MCF 10A (cell line): ENCODE measurements at regions not wholly inside any gene's neighbourhood (a gene's known extent, or its start where the extent isn't known, plus 50 kb on each side); places are given as distances from the start of the nearest gene placed in this dataset.
"Not testable (repeated sequence)": the region's sequence is repeated elsewhere in the genome, so short reads cannot be mapped to it uniquely, and the experiment has no call there.

ENCODE experiments used
- BruUV-seq: library from RNA; stranded (reverse); fragments of 400-500 nt; replicated peaks from 2 replicates; lab custom pipeline; 2021; lab: Mats Ljungman, UMichigan
- CTCF ChIA-PET: fragments of 300-600 bp; sonication (Branson Sonifier 250); formaldehyde crosslinking; extraction: SDS; loops from one replicate; lab custom pipeline; 2021; ENCODE audit warnings: antibody characterized with exemption, inconsistent platforms; lab: Yijun Ruan, JAX
- POLR2A ChIA-PET: fragments of 300-600, 350-650 bp; sonication (Branson Sonifier 250); formaldehyde crosslinking; extraction: SDS; loops from one replicate; lab custom pipeline; 2020; ENCODE audit warnings: antibody characterized with exemption, inconsistent platforms; lab: Yijun Ruan, JAX
- DNase-seq: peaks from one replicate; pipeline ENCODE4 v3.0.0-alpha.2; 2018; ENCODE audit not compliant: unreplicated experiment
- H3K27ac Mint-ChIP-seq: one replicate; pipeline ENCODE4 v1.8.0; 2022; ENCODE audit warnings: mild to moderate bottlenecking, low read depth, mixed read lengths; ENCODE audit not compliant: unreplicated experiment
- H3K27me3 Mint-ChIP-seq: one replicate; pipeline ENCODE4 v1.8.0; 2022; ENCODE audit warnings: mixed read lengths; ENCODE audit not compliant: insufficient read depth, unreplicated experiment
- H3K36me3 Mint-ChIP-seq: one replicate; pipeline ENCODE4 v1.8.0; 2022; ENCODE audit warnings: mild to moderate bottlenecking, moderate library complexity, mixed read lengths; ENCODE audit not compliant: insufficient read depth, unreplicated experiment
- H3K4me1 Mint-ChIP-seq: one replicate; pipeline ENCODE4 v1.8.0; 2022; ENCODE audit warnings: mixed read lengths; ENCODE audit not compliant: insufficient read depth, unreplicated experiment
- H3K4me3 Mint-ChIP-seq: one replicate; pipeline ENCODE4 v1.8.0; 2022; ENCODE audit warnings: mild to moderate bottlenecking, moderate library complexity, mixed read lengths; ENCODE audit not compliant: unreplicated experiment
- H3K9me3 Mint-ChIP-seq: one replicate; pipeline ENCODE4 v1.8.0; 2022; ENCODE audit warnings: mixed read lengths; ENCODE audit not compliant: unreplicated experiment
- intact Hi-C: fragments of 100-400 bp; cut with micrococcal nuclease; formaldehyde crosslinking; loops from 2 replicates; pipeline ENCODE4 v1.14.1; 2022
- TF ChIP-seq, protein P1 (sequence below): fragments of 200-600 bp; IDR thresholded peaks from one replicate; pipeline ENCODE4 v1.8.0; 2022; ENCODE audit warnings: antibody characterized with exemption, mild to moderate bottlenecking; ENCODE audit not compliant: unreplicated experiment

DNA sequence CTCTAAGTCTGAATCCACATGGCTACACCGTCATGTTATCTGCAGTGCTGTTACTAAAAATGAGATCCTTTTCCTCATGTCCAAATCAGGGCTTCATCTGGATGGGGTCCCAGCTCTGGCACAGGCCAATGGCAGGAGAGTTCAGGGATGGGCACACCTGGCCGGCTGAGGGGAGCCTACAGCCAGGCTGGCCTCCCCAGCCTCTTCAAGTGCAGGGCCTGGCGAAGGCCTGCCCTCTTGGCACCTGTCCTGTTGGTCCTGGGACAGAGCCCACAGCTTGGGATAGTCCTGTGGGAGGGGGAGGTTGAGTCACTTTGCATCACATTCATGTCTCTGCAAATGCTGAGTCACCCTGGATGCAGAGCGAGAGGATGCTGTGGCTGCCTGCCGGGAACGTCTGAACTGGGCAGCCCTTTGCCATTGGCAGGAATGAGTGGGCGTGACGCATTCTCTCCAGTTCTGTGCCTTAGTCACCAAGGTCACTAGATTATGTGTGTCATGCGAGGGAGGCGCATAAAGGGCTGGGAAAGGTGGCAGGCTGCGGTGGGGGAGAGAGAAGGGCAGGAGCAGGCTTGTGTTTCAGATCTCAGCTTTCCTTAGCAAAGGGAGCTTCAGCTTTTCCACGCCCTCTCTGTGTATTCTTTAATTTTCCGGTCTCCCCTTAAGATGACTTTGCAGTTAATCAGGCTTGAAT, 223.2 kb upstream of the ECI2 start:
- Mint-ChIP-seq H3K27ac (peak overlapping the region; percentile 97), H3K36me3 (peaks cover 11% of the 10 kb centered on the region), H3K4me3 (peak overlapping the region; percentile 40), H3K4me1 (peaks cover 30% of the 10 kb centered on the region), H3K9me3 (no peaks in the 10 kb centered on the region), H3K27me3 (no peaks in the 10 kb centered on the region)
- ChIA-PET POLR2A (interaction anchor here (0.7 to 1.7 kb wide), 9 partner anchors 9 to 724 kb away, joined by 3 to 7 read pairs (median 4); no protein-coding TSS in a partner anchor), CTCF (interaction anchor here (0.7 to 0.8 kb wide), 2 partner anchors 10 to 579 kb away, joined by 3 read pairs; no protein-coding TSS in a partner anchor)
- intact Hi-C loops: loop anchor here (1.0 to 5.0 kb wide), 2 partner anchors 37 to 44 kb away; no protein-coding TSS in a partner anchor
- TF ChIP-seq, protein P1, sequence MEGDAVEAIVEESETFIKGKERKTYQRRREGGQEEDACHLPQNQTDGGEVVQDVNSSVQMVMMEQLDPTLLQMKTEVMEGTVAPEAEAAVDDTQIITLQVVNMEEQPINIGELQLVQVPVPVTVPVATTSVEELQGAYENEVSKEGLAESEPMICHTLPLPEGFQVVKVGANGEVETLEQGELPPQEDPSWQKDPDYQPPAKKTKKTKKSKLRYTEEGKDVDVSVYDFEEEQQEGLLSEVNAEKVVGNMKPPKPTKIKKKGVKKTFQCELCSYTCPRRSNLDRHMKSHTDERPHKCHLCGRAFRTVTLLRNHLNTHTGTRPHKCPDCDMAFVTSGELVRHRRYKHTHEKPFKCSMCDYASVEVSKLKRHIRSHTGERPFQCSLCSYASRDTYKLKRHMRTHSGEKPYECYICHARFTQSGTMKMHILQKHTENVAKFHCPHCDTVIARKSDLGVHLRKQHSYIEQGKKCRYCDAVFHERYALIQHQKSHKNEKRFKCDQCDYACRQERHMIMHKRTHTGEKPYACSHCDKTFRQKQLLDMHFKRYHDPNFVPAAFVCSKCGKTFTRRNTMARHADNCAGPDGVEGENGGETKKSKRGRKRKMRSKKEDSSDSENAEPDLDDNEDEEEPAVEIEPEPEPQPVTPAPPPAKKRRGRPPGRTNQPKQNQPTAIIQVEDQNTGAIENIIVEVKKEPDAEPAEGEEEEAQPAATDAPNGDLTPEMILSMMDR: no peak
- no TSS peak for BruUV-seq
- DNase-seq: peak; percentile 100

DNA sequence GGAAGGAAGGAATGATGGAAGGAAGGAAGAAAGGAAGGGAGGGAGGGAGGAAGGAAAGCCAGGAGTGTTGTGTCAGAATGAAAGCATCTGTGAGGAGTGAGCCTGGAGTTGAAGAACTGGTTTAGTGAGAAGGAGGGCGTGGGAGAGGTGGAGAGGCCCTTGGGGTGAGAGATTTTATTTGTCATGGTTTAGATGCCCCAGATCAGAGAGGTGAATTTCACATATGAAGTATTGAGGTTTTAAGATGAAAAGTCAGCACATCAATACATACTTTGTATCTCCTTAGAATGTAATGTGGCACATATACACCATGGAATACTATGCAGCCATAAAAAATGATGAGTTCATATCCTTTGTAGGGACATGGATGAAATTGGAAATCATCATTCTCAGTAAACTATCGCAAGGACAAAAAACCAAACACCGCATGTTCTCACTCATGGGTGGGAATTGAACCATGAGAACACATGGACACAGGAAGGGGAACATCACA, 222.3 kb upstream of the ECI2 start:
- intact Hi-C loops: loop anchor here (1.0 to 5.0 kb wide), 2 partner anchors 36 to 45 kb away; no protein-coding TSS in a partner anchor
- BruUV-seq, H3K27ac Mint-ChIP-seq, DNase-seq, H3K9me3 Mint-ChIP-seq, H3K4me3 Mint-ChIP-seq, H3K27me3 Mint-ChIP-seq, CTCF ChIA-PET: not testable (repeated sequence)
- POLR2A ChIA-PET: interaction anchor here (0.7 to 1.5 kb wide), 2 partner anchors 10 to 41 kb away, joined by 4 to 5 read pairs; no protein-coding TSS in a partner anchor
- H3K4me1 Mint-ChIP-seq: peaks cover 33% of the 10 kb centered on the region
- peaks cover 13% of the 10 kb centered on the region for H3K36me3 Mint-ChIP-seq

DNA sequence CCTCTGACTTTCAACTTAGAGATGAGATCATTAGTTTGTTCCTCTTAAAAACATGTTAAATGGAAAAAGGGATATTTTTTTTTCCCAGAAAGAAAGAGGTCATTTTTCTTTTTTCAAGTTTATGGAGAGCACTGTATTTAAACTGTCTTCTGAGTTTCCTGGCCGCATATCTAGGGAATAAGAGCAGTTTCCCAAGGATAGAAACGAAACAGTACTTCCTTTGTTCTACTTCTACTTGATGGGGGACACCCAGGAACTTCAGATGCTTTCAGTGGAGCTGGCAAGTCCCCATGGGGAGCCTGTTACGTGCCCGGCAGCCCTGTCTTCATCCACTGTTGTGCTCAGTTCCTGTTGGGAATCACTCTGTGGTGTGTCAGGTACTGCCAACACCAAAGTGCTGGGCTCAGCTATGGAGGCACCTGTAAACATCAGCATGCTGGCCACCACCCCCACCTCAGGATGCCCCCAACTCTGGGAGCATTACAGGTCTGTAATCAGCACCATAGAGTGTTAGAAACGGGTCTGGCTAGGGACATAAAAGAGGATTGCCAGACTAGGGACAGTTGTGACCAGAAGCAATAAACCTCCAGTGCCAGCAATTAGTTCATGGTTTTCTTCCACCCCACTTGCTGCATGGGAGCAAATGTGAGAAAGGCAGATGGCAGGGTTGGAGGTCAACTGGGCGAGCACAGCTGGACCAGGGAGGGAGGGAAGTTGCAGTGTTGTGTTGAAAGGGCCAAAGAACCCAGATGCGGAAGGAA, 221.7 kb upstream of the ECI2 start:
- Mint-ChIP-seq H3K9me3 (no peaks in the 10 kb centered on the region), H3K4me3 (no peak overlapping the region), H3K36me3 (peaks cover 13% of the 10 kb centered on the region), H3K27me3 (no peaks in the 10 kb centered on the region), H3K4me1 (peaks cover 39% of the 10 kb centered on the region), H3K27ac (no peak overlapping the region)
- TF ChIP-seq, protein P1: no peak
- POLR2A ChIA-PET: no interaction called here
- intact Hi-C loops: loop anchor here (5.0 kb wide), 1 partner anchor 45 kb away; no protein-coding TSS in a partner anchor
- no TSS peak for BruUV-seq
- DNase-seq: no peak
- CTCF ChIA-PET: no interaction called here

DNA sequence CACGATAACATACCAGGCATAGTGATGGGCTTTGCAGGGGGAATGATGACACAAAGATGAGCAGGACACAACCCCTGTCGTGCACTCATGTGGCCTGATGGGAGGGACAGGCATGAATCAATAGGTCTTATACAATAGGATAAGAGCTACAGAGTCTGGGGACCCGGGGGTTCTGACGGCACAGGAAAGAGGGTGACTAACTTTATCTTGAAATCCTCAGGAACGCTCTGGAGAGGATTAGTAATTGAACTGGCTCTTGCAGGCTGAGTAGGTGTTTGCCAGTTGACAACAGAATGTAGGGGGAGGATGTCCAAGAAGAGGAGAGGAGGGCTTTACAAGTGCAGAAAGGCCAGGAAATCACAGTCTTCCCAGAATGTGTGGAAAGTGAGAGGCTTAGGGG, 219.9 kb upstream of the ECI2 start:
- peaks cover 13% of the 10 kb centered on the region for H3K36me3 Mint-ChIP-seq

More for the DNA sequence above, 219.9 kb upstream of the ECI2 start:
- POLR2A ChIA-PET: no interaction called here
- peak; percentile 69 for DNase-seq
- TF ChIP-seq, protein P1: no peak
- BruUV-seq: no TSS peak
- Mint-ChIP-seq H3K27me3 (no peaks in the 10 kb centered on the region), H3K4me1 (peaks cover 58% of the 10 kb centered on the region), H3K27ac (no peak overlapping the region), H3K9me3 (no peaks in the 10 kb centered on the region), H3K4me3 (no peak overlapping the region)
- CTCF ChIA-PET: interaction anchor here (0.6 to 0.7 kb wide), 4 partner anchors 13 to 788 kb away, joined by 3 read pairs; no protein-coding TSS in a partner anchor
- intact Hi-C loops: loop anchor here (5.0 kb wide), 1 partner anchor 47 kb away; no protein-coding TSS in a partner anchor
